ENCODE measurements at regions not wholly inside any gene's neighbourhood (a gene's known extent, or its start where the extent isn't known, plus 50 kb on each side); places are given as distances from the start of the nearest gene placed in this dataset.
"Not testable (repeated sequence)": the region's sequence is repeated elsewhere in the genome, so short reads cannot be mapped to it uniquely, and the experiment has no call there.

DNA sequence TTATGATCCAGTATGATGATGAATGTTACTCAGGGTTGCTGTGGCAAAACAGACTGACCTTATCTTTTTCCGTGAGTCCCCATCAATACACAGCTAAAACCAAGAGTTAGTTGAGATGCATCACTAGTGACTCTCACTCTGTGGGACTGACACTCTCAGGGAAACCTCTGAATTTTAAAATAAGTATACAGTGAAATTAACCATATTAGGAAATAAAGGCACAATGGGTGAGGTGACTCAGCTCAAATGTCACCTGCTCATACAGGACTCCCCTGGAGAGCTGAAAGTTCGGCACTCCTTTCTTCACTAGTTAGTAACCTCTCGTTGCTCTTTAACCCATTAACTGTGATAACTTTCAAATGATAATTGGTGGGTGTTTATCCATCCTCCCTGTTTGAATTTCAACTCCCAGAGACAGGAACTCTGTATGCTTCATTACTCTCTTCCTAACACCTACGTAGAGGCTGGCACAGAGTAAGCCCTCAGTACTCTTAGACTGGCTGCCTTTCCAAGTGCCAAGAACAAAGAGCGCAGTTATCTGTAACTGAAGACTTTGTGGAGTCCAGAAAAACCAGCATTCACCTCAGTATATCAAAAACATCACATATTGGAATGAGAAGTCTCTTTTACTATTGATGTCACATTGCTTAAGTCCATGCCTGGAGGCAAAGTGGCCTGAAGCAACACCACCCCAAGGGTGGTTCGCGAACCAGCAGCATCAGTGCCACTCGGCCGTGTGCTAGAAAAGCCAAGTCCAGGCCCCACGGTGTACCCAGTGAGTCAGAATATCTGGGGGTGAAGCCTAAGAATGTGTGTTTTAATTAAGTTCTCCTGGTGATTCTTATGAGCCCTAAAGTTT, 91.1 kb downstream of the NIBAN1 start:
- no peak for DNase-seq

DNA sequence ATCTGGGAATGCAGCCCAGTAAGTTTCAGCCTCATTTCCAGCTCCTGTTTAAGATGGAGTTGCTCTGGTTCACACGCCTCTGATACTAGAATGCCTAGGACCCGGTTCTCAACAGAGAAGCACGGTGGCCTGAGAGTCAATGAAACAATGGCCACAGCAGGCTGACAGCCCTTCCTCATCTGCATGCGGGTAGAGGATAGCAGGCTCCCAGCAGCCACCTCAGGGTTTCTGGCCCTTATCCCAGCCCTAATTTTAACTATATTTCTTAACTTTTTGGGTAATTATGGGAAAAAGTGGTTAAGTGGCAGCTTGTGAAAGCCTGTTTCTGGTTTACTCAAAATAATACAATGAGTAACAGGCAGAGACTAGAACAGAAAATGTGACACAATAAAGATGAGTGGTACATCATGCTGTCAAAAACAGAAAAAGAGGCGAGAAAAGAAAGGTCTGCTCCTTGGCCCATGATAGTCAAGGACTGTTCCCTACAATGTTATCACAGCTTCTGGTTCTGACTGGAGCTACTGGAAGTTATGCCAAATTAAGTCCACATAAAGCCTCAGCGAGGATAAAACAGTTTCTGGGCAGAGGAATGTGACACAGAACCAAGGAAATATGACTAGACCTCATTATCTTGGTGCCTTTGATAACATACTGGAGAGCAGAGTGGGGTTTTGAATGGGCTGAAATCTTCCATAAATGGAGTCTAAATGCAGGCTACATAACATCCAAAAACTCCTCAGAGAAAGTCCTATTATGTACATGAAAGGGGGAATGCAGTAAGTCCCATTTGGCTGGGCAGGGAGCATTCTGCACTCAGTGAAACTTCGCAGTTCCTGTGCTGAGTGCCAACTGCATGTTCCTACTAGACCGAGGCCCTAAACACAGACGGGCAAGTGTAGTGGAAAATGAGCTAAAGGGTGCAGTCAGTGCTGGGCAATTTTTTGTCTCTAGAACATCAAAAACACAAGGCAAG, 92.1 kb downstream of the NIBAN1 start:
- DNase-seq, result no peak

DNA sequence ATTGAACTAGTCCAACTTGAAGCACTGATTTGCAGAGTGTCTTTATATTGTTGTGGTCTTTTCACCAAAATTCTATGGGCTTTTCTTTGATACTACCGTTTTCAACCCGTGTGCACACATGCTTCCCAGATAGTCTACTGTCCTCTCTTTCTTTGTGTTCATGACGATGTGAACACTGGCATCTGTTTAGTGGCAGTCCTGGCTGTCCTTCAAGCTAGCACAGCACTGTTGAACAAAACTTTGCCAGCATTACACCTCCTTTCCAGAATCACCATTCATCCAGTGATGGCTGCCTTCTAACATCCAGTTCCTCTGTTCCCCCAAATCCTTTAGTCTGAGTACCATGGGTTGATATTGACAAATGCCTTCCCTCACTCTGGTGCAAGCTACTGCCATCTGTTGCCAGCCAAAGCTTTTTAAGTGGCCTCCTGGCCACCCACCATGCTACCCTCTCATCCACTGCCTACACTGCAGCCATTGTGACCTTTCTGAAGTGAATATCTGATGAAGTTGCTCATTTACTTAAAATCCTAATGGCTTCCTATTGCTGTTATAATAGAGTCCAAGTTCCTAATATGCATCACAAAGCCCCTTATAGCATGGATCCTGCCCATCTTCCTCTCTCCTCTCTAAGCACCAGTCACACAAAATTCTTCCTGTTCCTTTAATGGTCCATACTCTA, 94.3 kb downstream of the NIBAN1 start:
- DNase-seq, result no peak

DNA sequence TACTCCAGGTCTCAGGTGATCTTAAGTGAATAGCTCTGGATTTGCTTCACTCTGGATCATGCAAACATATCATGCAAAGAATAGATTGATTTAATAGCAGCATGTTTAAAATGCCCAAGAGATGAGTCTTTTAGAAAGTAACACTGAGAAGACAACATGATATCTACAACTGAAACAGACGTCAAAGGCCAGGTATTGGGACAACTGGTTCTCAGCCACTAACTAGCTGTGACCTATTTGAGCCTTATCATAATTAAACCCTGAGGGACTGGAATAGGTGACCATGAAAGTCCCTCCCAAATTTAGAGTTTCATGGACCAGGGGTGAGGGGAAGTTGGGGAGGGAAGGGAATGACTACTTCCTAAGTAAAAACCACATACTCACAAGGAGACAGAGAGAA, 95.7 kb downstream of the NIBAN1 start:
- DNase-seq, result no peak

DNA sequence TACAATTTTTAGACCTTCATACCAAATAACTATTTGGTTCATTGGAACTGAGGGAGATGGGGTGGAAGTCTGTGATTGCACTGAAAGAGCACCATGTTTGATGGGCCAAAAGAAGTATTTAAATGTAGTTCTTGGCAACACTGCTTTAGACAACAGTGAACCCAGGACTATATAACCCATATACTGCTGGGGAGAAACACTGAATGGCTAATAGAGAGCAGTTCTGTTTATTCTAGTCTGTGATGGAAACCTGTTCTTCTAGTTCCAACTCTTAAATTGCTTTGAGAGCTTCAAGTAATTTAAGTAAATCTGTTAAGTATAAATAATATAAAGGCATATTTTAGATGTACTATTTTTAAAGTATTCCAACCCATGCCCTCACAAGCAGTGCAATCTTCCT, 96.3 kb downstream of the NIBAN1 start:
- DNase-seq, result no peak

DNA sequence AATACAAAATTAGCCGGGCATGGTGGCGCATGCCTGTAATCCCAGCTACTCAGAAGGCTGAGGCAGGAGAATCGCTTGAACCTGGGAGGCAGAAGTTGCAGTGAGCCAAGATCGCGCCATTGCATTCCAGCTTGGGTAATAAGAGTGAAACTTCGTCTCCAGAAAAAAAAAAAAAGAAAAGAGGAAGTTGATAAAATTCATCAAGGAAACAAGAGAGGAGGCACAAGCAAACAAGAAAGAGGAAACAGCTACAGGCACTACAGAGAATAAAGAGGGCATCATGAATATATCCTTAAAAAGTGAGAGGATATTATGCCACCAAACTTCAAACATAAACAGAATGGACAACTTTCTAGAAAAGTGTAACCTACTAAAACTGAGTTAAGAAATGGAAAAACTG, 98.3 kb downstream of the NIBAN1 start:
- DNase-seq, result not testable (repeated sequence)

DNA sequence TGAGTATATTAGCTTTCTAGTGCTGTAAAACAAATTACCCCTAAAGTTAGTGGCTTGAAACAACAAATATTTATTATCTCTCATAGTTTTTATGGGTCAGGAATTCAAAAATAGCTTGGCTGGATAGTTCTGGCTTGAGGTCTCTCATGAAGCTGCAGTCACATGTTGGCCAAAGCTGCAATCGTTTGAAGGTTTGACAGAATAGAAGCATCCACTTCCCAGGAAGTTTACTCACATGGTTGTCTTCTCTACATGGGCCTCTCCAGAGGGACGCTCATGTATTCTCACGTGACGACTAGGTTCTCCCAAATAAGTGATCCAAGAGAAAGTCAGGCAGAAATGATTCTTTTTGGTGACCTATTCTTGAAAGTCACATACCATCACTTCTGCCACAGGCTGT, 99.1 kb downstream of the NIBAN1 start:
- no peak for DNase-seq

DNA sequence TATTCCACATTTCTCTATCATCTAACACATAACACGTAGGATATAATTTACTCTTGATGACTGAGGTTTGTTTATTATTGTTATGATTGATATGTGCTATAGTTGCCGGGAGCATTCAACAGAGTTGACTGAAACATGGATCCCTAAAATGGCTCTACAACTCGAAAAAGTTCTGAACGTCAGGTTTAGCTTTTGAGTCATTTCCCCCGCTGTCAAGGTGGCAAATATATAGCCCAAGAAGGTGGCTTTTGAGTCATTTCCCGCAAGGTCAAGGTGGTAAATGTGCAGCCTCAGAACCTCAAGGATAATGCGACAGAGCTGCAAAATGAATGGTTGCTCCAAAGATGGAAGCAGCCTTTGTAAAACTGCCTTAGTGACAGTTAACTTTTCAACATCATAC, 104.0 kb downstream of the NIBAN1 start:
- DNase-seq, result no peak

DNA sequence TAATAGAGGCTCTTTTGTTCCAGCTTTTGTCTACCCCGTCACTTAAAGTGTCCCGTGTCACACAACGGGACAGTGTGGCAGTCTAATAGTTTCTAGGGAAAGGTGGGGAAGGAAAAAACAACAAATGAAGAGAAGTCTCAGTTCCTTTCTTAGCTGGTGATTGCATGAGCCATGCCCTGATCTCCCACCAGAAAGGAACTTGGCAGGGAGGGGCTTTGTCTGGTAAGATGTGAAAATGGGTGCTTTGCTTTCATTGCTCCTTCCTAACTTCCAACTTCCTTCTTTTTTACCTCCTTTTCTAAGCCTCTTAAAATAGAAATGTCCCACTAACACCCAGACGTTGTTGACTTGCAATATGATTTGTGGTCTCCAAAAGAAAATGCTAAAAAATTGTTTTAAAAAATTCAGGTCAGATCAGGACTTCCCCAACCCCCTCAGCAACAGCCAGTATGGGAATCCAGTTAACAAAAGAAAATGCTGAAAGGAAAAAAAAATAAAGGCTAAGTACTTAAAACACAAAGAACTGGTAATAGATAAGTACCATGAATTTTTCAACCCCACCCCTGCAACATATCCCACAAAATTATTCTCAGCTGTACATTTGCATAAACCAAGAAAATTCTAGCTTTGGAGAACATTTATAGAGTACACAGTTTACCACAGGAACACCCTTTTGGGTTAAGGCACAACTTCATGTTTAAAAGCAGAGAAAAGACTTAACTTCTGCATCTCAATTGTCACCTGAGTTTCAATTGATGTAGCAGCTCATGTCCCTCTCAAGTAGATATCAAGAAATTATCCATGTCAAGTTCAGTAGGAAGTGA, 106.2 kb downstream of the NIBAN1 start:
- no peak for DNase-seq

DNA sequence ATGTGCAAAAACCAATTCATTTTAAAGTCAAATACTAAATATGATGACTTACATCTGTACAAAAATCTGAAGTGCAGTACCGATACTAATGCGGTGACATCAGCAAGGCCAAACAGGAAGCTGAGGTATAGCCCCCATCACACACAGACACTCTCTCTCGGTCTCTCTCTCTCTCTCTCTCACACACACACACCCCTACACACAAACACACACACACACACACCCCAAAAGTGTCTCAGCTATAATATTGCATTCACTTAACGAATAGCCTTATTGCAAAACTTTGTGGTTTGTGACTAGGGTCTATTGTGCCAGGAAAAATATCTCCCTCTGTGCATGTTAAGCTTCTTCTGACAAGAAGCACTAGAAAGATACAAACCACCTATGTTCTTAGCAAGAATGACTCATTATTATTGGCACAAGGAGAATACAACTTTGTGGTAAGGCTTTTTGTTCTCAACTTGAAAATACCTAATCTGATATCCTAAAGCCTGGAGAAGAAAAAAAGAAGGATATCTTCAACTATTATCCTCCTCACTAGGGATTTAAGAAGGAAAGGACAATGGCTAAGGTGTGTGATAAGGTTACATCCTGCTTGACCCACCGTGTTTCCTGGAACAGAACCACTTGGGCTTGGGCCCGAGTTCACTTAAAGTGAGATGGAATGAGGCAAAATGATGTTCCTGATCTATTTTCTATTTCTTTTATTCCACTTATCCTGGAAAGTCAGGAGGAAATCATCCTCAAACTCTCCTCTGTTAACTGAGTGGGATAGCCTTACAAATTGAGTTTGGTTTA, 107.1 kb downstream of the NIBAN1 start:
- DNase-seq, result peak; percentile 67

DNA sequence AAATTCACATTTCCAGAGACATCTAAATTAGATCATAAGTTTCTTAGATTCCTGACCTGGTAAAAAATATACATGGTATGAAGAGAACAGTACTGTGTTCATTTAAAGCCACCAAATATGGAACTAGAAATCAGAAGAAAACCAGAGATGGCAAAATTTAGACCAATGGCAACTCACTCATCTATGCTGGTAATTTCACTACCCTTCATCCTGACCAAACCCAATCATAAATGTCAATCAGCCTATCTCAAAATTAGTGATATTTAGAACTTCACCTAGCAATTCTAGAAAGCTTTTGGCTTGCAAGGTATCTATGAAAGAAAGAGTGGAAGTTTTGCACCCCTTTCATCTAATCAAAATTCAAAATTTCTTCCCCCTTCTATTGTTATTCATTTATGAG, 107.7 kb downstream of the NIBAN1 start:
- no peak for DNase-seq

DNA sequence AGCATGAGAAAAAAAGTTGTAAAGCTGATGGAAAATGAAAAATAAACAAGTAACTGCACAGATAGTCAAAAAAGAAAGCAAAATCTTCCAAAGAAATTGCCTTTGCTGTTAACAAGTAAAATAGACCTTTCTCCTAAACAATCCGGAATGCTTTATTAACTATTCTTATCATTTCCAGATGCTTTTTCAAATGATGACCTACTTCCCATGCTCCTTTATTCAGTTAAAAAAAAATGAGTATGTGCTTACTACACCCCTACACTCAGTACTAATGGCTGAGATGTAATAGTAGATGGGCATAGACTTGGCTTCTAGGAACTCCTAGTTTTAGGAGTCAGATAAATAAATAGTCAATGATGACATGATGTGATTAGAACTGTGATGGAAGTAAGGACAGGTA, 108.5 kb downstream of the NIBAN1 start:
- no peak for DNase-seq

DNA sequence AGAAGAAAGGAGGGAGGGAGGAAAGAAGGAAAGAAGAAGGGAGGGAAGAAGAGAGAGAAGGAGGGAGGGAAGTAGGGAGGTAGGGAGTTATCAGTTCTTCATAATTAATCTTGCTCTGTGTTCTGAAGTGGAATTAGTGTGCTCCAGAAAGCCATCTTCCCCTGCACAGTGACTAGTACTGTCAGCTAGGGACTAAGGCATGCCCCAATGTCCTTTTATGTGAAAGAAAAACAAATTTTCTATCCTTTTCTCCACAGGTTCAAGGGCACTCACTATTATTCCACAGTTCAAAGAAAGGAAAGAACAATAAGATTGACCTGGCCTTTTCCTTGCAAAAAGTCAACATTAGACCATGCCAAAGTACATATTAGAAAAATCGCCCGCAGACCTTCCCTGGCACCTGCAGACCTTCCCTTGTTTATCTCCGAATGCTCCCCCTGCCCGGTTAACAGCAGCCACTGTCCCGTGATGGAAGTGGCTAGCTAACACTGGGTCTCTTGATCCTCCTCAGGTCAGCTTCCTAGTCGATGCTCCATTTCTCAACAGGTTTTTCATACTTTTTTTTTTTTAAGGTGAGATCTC, 107.2 kb upstream of the EDEM3 start:
- DNase-seq, result no peak

DNA sequence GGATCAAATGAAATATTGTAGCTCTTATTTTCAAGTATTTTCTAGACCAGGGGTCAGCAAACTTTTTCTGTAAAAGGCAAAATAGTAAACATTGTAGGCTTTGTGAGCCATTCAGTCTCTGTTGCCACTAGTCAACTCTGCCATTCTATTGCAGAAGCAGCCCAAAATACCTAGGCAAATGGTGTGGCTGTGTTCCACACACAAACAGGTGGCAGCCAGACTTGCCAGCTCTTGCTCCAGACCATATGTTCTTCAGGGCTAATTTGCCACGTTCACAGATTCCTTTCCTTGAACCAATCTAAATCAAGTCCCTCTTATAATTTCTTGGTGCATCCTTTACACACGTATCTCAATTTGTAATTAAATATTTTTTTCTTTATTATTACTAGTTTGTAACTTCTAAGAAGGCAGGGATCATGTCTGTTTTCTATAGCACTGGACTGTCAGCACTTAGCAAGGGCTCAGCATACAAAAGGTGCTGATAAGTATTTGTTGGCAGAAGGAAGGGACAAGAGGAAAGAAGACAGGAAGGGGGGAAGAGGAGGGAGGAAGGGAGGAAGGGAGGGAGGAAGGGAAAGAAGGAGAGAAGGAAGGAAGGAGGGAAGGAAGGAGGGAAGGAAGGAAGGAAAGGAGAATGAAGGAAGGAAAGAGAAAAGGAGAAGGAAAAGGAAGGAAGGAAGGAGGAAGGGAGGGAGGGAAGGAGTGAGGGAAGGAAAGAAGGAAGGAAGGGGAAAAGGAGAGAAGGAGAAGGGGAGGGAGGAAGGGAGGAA, 106.5 kb upstream of the EDEM3 start:
- DNase-seq, result no peak

DNA sequence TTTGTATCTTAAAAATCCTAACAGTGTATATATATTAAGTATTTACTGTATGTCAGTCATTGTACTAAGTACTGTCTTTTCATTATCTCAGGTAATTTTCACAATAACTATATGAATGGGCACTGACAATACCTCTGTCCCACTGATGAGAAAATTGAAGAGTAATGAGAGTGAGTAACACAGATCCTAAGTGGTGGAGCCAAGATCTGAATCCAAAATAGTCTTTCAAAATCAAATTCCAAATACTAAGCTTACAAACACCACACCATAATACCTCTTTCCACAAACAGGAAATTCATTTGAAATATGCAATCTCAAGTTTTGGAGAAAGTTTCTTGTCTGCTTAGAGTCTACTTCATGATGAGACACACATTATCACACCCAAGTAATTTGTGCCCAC, 105.9 kb upstream of the EDEM3 start:
- no peak for DNase-seq

DNA sequence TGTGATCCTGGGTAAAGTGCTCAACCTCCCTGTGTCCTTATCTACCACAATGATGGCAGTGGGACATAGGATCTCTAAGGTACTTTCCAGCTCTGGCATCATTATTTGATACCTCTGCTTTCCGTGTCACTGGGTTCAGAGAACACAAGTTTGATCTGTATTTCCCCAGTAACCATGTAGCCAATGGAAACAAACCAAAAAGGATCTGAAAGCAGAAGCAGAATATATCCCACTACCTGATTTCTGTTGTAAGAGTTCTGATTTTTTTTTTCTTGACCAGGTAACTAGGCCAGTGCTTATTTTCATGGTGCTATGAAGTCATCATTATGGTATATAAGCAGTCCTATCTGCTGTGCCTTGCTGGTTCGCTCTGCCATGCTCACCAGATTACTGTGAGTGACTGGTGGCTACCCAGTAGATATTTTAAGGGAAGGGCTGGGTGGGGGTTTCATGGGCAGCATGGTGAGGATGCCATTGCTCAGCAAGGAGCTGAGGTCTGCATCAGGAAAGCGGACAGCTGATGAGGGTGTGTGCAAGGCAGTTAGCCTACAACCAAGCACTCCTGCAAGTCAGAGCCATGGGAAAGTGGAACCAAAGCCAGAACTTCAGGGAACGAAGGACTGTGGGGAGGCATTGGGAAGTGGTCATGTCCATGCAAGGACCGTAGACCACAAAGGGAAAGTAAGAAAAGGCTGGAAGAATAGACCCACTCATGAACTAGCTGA, 104.9 kb upstream of the EDEM3 start:
- no peak for DNase-seq

DNA sequence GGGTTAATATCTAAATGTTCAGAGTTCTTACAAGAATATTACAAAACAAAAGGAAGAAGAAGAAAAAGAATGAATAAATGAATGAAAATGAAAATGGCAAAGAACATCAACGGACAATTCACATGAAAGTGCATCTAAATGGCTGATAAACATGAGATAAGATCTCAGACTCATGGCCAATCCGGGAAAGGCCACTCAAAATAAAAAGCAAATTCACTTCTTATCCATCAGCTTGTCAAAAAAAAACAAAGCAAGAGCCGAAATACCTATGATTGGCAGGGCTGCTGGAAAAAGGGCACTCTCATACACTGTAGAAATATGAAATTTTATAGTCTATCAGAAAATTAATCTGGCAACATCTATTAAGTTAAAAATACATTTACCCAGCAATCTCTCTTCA, 103.6 kb upstream of the EDEM3 start:
- no peak for DNase-seq

DNA sequence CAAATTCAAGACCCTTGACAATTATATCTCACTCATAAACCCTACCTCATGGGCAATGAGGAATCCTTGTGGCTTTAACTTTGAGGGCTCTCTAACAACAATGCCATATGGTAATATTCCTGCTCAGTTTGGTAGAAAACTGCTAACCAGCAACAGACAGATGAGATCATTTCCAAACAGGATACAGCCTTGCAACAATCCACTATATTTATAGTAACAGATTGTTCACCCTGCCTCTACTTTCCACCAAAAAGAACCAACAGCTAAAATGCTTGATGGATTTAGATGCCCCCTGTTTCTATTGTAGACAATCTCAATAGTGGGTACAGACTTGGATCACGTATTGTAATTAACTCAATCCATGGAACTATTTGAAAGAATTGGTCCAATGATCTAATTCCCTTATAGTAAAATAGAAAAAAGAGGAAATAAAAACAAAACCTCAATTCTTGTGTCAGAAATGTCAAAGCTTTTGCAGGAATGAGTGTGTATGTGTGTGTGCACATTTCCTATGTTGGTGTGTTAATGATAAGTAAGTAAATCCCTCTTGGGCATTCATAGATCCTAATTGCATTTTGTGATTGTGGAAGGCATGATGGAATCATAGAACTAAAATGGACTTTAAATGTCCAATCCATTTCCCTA, 100.0 kb upstream of the EDEM3 start:
- no peak for DNase-seq

DNA sequence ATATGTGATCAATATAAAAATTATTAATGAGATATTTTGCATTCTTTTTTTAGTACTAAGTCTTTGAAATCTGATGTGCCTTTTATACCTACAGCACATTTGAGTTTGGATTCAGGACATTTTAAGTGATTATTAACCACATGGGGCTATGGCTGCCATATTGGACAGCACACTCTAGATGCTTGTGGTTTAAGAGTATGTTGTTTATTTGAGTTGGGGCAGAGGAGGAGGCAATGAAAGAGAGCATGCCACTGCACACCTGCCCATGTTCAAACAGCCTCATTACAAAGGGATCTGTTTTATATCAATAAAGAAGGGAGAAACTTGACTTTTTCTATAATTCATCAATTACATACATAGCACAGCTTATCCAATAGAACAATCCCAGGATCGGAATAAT, 99.4 kb upstream of the EDEM3 start:
- DNase-seq, result no peak
